T-helper 17 cell (primary cell): ENCODE measurements at regions not wholly inside any gene's neighbourhood (a gene's known extent, or its start where the extent isn't known, plus 50 kb on each side); places are given as distances from the start of the nearest gene placed in this dataset.
"Not testable (repeated sequence)": the region's sequence is repeated elsewhere in the genome, so short reads cannot be mapped to it uniquely, and the experiment has no call there.

Experiments
- ATAC-seq: fragments of 150-1000 bp; cut with Tn5 transposase; 2 replicates; pipeline ENCODE4 v1.10.0; 2021; ENCODE audit warnings: mild to moderate bottlenecking, moderate library complexity
- DNase-seq, 3 donors: peaks; one replicate each; pipeline versions ENCODE4 v3.0.0 to v3.0.0-alpha.2; 2020 to 2021
- H3K9me3 ChIP-seq: one replicate; pipeline ENCODE4 v1.7.0; 2013; ENCODE audit warnings: low read length, mild to moderate bottlenecking; ENCODE audit not compliant: control insufficient read depth, poor library complexity, severe bottlenecking
- H3K27ac Mint-ChIP-seq: one replicate; pipeline ENCODE4 v1.8.0; 2022; ENCODE audit warnings: mild to moderate bottlenecking, moderate library complexity, mixed read lengths
- H3K27me3 Mint-ChIP-seq: one replicate; pipeline ENCODE4 v1.8.0; 2022; ENCODE audit warnings: mixed read lengths
- H3K36me3 Mint-ChIP-seq: one replicate; pipeline ENCODE4 v1.8.0; 2022; ENCODE audit warnings: low read depth, mixed read lengths
- H3K4me1 Mint-ChIP-seq: one replicate; pipeline ENCODE4 v1.8.0; 2022; ENCODE audit warnings: mild to moderate bottlenecking, mixed read lengths
- H3K4me3 Mint-ChIP-seq: one replicate; pipeline ENCODE4 v1.8.0; 2022; ENCODE audit warnings: mild to moderate bottlenecking, moderate library complexity, mixed read lengths

DNA sequence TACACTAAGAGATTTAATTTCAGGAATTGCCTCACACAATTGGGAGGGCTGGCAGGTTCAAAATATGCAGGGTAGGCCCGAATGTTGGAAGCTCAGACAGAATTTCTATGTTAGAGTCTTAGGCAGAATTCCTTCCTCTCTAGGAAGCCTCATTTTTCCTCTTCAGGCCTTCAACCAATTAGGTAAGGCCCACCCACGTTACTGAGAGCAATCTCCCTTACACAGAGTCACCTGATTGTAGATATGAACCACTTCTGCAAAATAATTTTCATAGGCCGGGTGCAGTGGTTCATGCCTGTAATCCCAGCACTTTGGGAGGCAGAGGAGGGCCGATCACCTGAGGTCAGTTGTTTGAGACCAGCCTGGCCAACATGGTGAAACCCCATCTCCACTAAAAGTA lies 50.2 kb upstream of the HIVEP1 start:
- peaks cover 4% of the 10 kb centered on the region for H3K36me3 Mint-ChIP-seq
- H3K4me1 Mint-ChIP-seq, result peaks cover 2% of the 10 kb centered on the region
- DNase-seq, result no peak
- ATAC-seq, result no peak
- H3K27ac Mint-ChIP-seq, result no peak overlapping the region
- H3K4me3 Mint-ChIP-seq, result no peak overlapping the region
- peaks cover 4% of the 10 kb centered on the region for H3K27me3 Mint-ChIP-seq
- H3K9me3 ChIP-seq, result no peaks in the 10 kb centered on the region

- peaks cover 4% of the 10 kb centered on the region for H3K27me3 Mint-ChIP-seq
- peaks cover 4% of the 10 kb centered on the region for H3K36me3 Mint-ChIP-seq
- DNase-seq (no peak), ATAC-seq (no peak)
- no peak overlapping the region for H3K27ac Mint-ChIP-seq
- H3K9me3 ChIP-seq, result no peaks in the 10 kb centered on the region
- H3K4me3 Mint-ChIP-seq, result no peak overlapping the region
- H3K4me1 Mint-ChIP-seq, result peaks cover 2% of the 10 kb centered on the region
These were observed 51.0 kb upstream of the HIVEP1 start for GRCh38 chr6:11960909-11961779.

- H3K9me3 ChIP-seq, result no peaks in the 10 kb centered on the region
- ATAC-seq (no peak), DNase-seq (no peak)
- peaks cover 4% of the 10 kb centered on the region for H3K27me3 Mint-ChIP-seq
- H3K36me3 Mint-ChIP-seq, result peaks cover 4% of the 10 kb centered on the region
- H3K27ac Mint-ChIP-seq, result no peak overlapping the region
- no peaks in the 10 kb centered on the region for H3K4me1 Mint-ChIP-seq
- H3K4me3 Mint-ChIP-seq, result no peak overlapping the region
These were observed 55.3 kb upstream of the HIVEP1 start for GRCh38 chr6:11956781-11957180.

DNA sequence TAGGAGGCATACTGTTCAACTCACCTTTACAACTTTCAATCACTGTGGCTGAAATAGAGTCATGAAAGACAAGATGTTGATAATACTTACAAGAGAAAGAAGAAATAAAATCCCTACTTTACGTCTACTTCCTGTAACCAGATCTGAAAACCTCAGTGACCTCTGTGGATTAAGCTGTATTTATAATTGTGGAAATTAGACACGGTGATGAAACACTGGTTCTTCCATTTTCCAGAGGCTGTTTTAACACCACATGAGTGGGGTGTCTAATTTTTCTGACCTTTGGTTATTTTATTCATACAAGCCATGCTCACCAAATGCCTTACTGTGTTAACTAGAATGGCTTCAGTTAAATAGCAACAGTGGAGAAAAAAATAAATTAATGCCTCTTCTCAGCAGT lies 58.5 kb upstream of the HIVEP1 start:
- ATAC-seq, result no peak
- no peaks in the 10 kb centered on the region for H3K4me1 Mint-ChIP-seq
- H3K36me3 Mint-ChIP-seq, result no peaks in the 10 kb centered on the region
- H3K9me3 ChIP-seq, result no peaks in the 10 kb centered on the region
- DNase-seq, result no peak
- no peak overlapping the region for H3K27ac Mint-ChIP-seq
- no peaks in the 10 kb centered on the region for H3K27me3 Mint-ChIP-seq
- no peak overlapping the region for H3K4me3 Mint-ChIP-seq

DNA sequence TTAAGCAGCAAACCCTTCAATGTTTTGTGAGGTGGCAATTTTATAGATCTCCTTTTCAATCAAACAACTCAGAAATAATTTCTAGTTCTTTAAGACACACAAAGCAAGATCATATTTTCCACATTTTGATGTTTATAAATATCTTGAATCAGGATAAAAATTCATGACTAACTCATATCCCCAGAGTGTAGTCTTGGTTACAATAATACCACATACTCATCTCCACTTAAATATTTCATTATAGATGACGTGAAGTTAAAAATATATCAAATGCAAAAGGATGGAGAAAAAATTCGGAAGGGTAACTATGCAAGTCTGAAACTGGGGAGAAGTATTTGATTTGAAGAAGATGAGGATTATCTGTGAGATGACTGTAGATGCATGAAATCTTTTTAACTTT lies 59.8 kb upstream of the HIVEP1 start:
- Mint-ChIP-seq H3K36me3 (no peaks in the 10 kb centered on the region), H3K27me3 (no peaks in the 10 kb centered on the region), H3K4me3 (no peak overlapping the region), H3K4me1 (no peaks in the 10 kb centered on the region), H3K27ac (no peak overlapping the region)
- no peaks in the 10 kb centered on the region for H3K9me3 ChIP-seq
- no peak for ATAC-seq
- DNase-seq, result no peak

DNA sequence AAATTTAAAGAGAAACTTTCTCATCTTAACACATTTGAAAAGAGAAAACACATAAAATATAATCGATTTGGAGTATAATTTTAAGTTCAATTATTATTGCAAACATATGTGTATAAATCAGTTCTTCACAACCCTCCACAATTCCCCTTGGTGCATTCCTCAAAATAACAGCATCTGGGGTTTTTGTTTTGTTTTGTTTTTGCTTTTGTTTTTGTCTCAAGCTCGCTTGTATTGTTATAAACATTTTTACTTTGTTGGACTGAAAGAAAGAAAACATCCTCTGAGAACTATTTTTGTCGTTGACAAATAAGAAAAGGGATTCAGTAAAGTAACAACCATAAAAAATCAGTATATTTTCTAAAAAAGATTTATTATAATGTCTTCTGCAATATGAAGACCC lies 60.2 kb upstream of the HIVEP1 start:
- no peak overlapping the region for H3K4me3 Mint-ChIP-seq
- no peak for DNase-seq
- no peak for ATAC-seq
- H3K36me3 Mint-ChIP-seq, result no peaks in the 10 kb centered on the region
- no peaks in the 10 kb centered on the region for H3K27me3 Mint-ChIP-seq
- H3K4me1 Mint-ChIP-seq, result no peaks in the 10 kb centered on the region
- no peaks in the 10 kb centered on the region for H3K9me3 ChIP-seq
- no peak overlapping the region for H3K27ac Mint-ChIP-seq

DNA sequence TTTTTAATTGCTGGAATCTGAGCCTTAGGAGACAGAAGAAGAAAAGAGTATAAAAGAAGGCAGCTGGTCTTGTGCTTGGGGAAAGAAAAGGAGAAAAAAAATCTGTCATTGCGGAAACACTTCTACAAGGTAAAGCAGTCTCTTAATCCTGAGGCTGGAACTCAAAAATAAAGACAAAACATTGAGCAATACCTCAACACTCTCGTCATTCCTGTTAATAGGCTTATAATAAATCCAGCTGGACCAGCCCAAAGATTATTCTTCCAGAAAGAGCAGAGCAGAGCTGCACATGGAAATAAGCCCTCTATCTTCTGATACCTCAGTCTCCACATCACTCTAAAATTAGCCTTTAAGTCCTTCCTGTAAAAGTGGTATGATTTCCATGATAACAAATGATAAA lies 62.0 kb upstream of the HIVEP1 start:
- DNase-seq (no peak), ATAC-seq (no peak)
- no peak overlapping the region for H3K4me3 Mint-ChIP-seq
- no peaks in the 10 kb centered on the region for H3K9me3 ChIP-seq
- H3K27ac Mint-ChIP-seq, result no peak overlapping the region
- H3K27me3 Mint-ChIP-seq, result no peaks in the 10 kb centered on the region
- H3K36me3 Mint-ChIP-seq, result no peaks in the 10 kb centered on the region
- H3K4me1 Mint-ChIP-seq, result no peaks in the 10 kb centered on the region

DNA sequence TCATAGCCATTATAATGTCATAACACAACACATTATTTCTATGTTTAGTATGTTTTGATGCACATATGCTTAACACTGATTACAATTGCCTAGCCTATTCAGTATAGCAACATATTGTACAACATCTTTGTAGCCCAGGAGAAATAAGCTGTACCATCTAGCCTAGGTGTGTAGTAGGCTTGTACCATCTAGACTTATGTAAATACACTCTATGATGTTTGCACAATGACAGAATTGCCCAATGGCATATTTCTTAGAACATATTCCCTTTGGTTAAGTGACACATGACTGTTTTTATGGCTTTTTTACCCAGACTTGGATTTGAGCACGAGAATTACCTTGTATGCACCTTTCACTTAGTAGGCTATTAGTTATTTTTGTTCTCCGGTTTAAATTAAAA lies 64.5 kb upstream of the HIVEP1 start:
- no peaks in the 10 kb centered on the region for H3K36me3 Mint-ChIP-seq
- no peak for ATAC-seq
- H3K27ac Mint-ChIP-seq, result no peak overlapping the region
- DNase-seq, result no peak
- no peaks in the 10 kb centered on the region for H3K27me3 Mint-ChIP-seq
- no peak overlapping the region for H3K4me3 Mint-ChIP-seq
- no peaks in the 10 kb centered on the region for H3K4me1 Mint-ChIP-seq
- H3K9me3 ChIP-seq, result no peaks in the 10 kb centered on the region

- H3K27me3 Mint-ChIP-seq, result no peaks in the 10 kb centered on the region
- ATAC-seq, result peak; percentile 48
- no peak overlapping the region for H3K27ac Mint-ChIP-seq
- no peaks in the 10 kb centered on the region for H3K9me3 ChIP-seq
- H3K4me3 Mint-ChIP-seq, result no peak overlapping the region
- no peak for DNase-seq
- H3K4me1 Mint-ChIP-seq, result no peaks in the 10 kb centered on the region
- H3K36me3 Mint-ChIP-seq, result no peaks in the 10 kb centered on the region
These were observed 65.0 kb upstream of the HIVEP1 start for GRCh38 chr6:11947063-11947462.

DNA sequence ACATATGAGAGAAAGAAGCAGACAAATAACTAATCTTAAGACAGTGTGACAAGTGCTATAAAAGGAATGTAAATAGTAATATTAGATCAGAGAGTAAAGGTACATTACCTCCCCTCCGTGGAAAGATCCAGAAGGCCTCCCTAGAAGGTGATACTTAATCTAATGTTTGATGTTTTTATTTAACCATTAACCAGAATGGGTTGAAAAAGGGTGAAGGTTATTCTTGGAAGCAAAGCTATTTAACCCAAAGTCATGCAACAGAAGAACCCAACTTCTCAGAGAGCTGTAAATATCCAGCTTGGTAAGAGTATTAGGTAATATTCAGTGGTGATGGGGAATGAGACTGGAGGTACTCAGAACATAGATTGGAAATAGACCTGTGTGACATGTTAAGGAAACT lies 68.0 kb upstream of the HIVEP1 start:
- no peak for ATAC-seq
- no peak overlapping the region for H3K4me3 Mint-ChIP-seq
- no peaks in the 10 kb centered on the region for H3K36me3 Mint-ChIP-seq
- no peaks in the 10 kb centered on the region for H3K9me3 ChIP-seq
- H3K27me3 Mint-ChIP-seq, result no peaks in the 10 kb centered on the region
- no peaks in the 10 kb centered on the region for H3K4me1 Mint-ChIP-seq
- DNase-seq, result no peak
- H3K27ac Mint-ChIP-seq, result no peak overlapping the region

DNA sequence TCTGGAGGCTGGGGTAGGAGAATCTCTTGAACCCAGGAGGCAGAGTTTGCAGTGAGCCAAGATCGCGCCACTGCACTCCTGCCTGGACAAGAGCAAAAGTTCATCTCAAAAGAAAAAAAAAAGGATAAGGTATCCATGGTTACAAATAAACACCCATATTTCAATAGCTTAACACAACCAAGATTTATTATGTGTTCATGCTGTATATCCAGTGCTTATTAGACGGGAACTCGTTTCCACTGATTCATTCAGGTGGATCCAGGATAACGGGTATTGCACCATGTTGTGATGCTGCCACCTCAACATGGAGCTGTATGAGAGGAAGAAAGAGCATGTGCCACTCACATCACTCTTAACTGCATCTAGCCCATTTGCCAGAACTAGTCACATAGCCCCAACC lies 69.1 kb upstream of the HIVEP1 start:
- no peak overlapping the region for H3K4me3 Mint-ChIP-seq
- no peaks in the 10 kb centered on the region for H3K4me1 Mint-ChIP-seq

DNA sequence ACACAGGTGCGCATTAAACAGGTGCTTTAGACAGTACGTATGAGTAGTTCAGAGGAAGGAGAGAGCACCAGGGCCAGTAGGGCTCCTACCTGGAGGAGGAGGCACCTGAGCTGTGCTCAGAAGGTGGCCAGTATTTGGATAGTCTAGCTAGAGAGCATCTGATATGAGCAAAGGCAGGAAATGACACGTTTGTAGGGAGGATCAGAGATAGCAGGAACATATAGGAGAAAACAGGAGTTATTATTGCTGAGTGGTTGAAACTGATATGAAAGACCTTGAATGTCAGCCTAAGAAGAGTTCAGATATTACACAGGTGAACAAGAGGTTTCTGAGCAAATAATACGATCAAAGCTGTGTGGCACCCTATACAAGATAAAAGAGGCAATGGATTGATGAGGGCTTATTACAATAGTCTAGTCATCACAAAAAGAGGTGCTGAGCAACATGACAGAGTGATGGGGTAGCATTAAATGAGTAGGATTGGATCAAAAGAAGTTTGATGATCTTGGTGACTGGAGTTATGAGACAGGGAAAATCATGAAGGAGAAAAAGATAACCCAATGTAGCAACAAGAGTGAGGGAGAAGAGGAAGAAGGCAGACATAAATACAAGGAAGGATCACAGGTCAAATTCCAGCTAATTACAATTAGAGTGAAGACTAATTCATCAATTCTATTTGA lies 69.8 kb upstream of the HIVEP1 start:
- H3K36me3 Mint-ChIP-seq, result no peaks in the 10 kb centered on the region
- H3K9me3 ChIP-seq, result no peaks in the 10 kb centered on the region
- DNase-seq (no peak), ATAC-seq (no peak)
- H3K4me3 Mint-ChIP-seq, result no peak overlapping the region
- H3K27me3 Mint-ChIP-seq, result no peaks in the 10 kb centered on the region
- no peaks in the 10 kb centered on the region for H3K4me1 Mint-ChIP-seq
- no peak overlapping the region for H3K27ac Mint-ChIP-seq

More for the DNA sequence above, 69.1 kb upstream of the HIVEP1 start:
- H3K9me3 ChIP-seq, result no peaks in the 10 kb centered on the region
- H3K27ac Mint-ChIP-seq, result no peak overlapping the region
- ATAC-seq, result no peak
- no peaks in the 10 kb centered on the region for H3K36me3 Mint-ChIP-seq
- no peak for DNase-seq
- H3K27me3 Mint-ChIP-seq, result no peaks in the 10 kb centered on the region

- not testable (repeated sequence) for H3K27me3 Mint-ChIP-seq, ATAC-seq, DNase-seq, H3K36me3 Mint-ChIP-seq, H3K4me3 Mint-ChIP-seq, H3K4me1 Mint-ChIP-seq, H3K27ac Mint-ChIP-seq, H3K9me3 ChIP-seq
These were observed 71.5 kb upstream of the HIVEP1 start for GRCh38 chr6:11940532-11941166.
